ENCODE measurements at regions not wholly inside any gene's neighbourhood (a gene's known extent, or its start where the extent isn't known, plus 50 kb on each side); places are given as distances from the start of the nearest gene placed in this dataset.

DNA sequence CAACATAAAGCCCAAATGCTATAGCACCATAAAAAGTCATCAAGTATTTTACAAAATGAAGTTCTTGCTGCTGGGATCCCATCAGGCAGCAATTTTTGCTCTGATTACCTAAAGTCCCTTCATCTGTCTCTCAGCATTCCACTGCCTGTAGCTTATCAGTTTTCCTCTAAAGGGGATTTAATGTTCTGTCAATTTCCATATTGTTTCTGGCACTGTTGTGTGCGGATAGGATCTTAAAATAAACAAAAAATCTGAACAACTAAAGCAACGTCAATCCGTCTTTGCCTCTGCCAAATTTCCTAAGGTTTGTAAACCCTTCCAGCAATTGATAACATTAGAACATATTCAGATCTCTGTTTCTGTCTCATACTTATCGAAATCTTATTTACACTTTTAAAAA is 1126.3 kb upstream of the RAG2 start:
- TF ChIP-seq POLR2AphosphoS5 (IDR thresholded peaks at IDR 0.05; ENCODE audit: low read depth, low read length) (no peak), POLR2A (IDR thresholded peaks at IDR 0.05; ENCODE audit: low read depth, low read length) (no peak), TAF1 (IDR thresholded peaks at IDR 0.05; ENCODE audit: borderline replicate concordance, low read depth, low read length) (no peak)
- DNase-seq (ENCODE audit: insufficient read length) (no peak), FAIRE-seq (no peak)

GRCh38 chr11:37721485-37721884 is 1123.4 kb upstream of the RAG2 start:
- FAIRE-seq (no peak), DNase-seq (ENCODE audit: insufficient read length) (no peak)
- no peak for TF ChIP-seq TAF1 (IDR thresholded peaks at IDR 0.05; ENCODE audit: borderline replicate concordance, low read depth, low read length)
- no peak for TF ChIP-seq POLR2A (IDR thresholded peaks at IDR 0.05; ENCODE audit: low read depth, low read length)
- TF ChIP-seq POLR2AphosphoS5 (IDR thresholded peaks at IDR 0.05; ENCODE audit: low read depth, low read length): no peak

- TF ChIP-seq POLR2AphosphoS5 (IDR thresholded peaks at IDR 0.05; ENCODE audit: low read depth, low read length): no peak
- no peak for TF ChIP-seq TAF1 (IDR thresholded peaks at IDR 0.05; ENCODE audit: borderline replicate concordance, low read depth, low read length)
- no peak for TF ChIP-seq POLR2A (IDR thresholded peaks at IDR 0.05; ENCODE audit: low read depth, low read length)
These were observed 1120.5 kb upstream of the RAG2 start for GRCh38 chr11:37718431-37718999.

GRCh38 chr11:37712251-37712650 is 1114.2 kb upstream of the RAG2 start:
- no peak for TF ChIP-seq TAF1 (IDR thresholded peaks at IDR 0.05; ENCODE audit: borderline replicate concordance, low read depth, low read length)
- TF ChIP-seq POLR2AphosphoS5 (IDR thresholded peaks at IDR 0.05; ENCODE audit: low read depth, low read length): no peak
- TF ChIP-seq POLR2A (IDR thresholded peaks at IDR 0.05; ENCODE audit: low read depth, low read length): no peak
- DNase-seq (ENCODE audit: insufficient read length): no peak
- FAIRE-seq: no peak

More at GRCh38 chr11:37718431-37718999, 1120.5 kb upstream of the RAG2 start:
- no peak for DNase-seq (ENCODE audit: insufficient read length)
- no peak for FAIRE-seq

DNA sequence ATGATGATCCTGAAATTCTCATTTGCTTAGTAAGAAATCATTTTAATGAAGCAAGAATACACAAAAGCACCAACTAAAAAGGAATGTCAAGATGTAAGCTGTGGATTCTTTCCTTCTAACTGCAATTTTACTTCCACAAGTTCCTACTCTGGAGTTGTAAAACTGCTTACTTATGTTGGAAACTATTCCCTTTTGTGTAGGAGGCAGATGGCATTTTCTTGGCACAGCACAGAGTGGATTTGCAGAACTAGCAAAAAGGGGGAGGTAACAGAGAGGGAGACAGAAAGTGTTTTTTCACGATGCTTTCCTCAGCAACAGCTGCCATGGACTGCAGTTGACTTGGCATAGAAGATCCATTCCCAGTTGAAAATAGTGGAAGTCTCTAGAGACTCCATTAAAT is 1112.0 kb upstream of the RAG2 start:
- DNase-seq (ENCODE audit: insufficient read length) (no peak), FAIRE-seq (no peak)
- TF ChIP-seq POLR2AphosphoS5 (IDR thresholded peaks at IDR 0.05; ENCODE audit: low read depth, low read length) (no peak), TAF1 (IDR thresholded peaks at IDR 0.05; ENCODE audit: borderline replicate concordance, low read depth, low read length) (no peak), POLR2A (IDR thresholded peaks at IDR 0.05; ENCODE audit: low read depth, low read length) (no peak)

DNA sequence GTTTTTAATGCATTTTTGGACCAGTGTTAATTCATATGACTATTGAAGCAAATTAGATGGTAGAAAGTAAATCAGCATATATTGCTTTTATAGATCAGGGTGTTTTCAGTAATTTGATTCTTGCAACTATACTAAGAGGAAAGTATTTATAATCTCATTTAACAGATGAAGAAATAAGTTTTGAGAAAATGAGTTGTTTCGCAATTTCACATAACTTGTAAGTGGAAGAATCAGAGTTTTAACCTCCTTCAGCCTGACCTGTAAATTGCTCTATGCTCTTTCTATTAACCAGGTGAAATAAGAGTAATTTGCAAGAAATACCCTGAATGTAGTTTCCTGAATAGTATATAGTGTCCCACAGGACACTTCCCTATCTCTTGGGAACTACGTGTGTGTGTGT is 1106.8 kb upstream of the RAG2 start:
- FAIRE-seq (no peak), DNase-seq (ENCODE audit: insufficient read length) (no peak)
- TF ChIP-seq POLR2A (IDR thresholded peaks at IDR 0.05; ENCODE audit: low read depth, low read length) (no peak), POLR2AphosphoS5 (IDR thresholded peaks at IDR 0.05; ENCODE audit: low read depth, low read length) (no peak), TAF1 (IDR thresholded peaks at IDR 0.05; ENCODE audit: borderline replicate concordance, low read depth, low read length) (no peak)

- no peak for DNase-seq (ENCODE audit: insufficient read length)
- TF ChIP-seq POLR2AphosphoS5 (IDR thresholded peaks at IDR 0.05; ENCODE audit: low read depth, low read length) (no peak), POLR2A (IDR thresholded peaks at IDR 0.05; ENCODE audit: low read depth, low read length) (no peak), TAF1 (IDR thresholded peaks at IDR 0.05; ENCODE audit: borderline replicate concordance, low read depth, low read length) (no peak)
- FAIRE-seq: no peak
These were observed 1101.6 kb upstream of the RAG2 start for GRCh38 chr11:37699644-37700043.

DNA sequence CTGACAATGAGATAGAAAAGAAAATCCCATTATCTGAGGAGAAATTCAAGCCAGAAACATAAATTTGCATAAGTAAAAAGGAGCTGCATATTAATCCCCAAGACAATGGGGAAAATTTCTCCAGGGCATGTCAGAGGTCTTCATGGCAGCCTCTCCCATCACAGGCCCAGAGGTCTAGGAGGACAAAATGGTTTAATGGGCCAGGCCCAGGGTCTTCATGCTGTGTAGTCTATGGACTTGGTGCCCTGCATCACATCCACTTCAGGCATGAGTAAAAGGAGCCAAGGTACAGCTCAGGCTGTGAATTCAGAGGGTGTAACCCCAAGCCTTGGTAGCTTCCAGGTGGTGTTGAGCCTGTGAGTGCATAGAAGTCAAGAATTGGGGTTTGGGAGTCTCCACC is 1097.2 kb upstream of the RAG2 start:
- no peak for FAIRE-seq
- no peak for DNase-seq (ENCODE audit: insufficient read length)
- TF ChIP-seq POLR2A (IDR thresholded peaks at IDR 0.05; ENCODE audit: low read depth, low read length): no peak
- TF ChIP-seq TAF1 (IDR thresholded peaks at IDR 0.05; ENCODE audit: borderline replicate concordance, low read depth, low read length): no peak
- TF ChIP-seq POLR2AphosphoS5 (IDR thresholded peaks at IDR 0.05; ENCODE audit: low read depth, low read length): no peak

DNA sequence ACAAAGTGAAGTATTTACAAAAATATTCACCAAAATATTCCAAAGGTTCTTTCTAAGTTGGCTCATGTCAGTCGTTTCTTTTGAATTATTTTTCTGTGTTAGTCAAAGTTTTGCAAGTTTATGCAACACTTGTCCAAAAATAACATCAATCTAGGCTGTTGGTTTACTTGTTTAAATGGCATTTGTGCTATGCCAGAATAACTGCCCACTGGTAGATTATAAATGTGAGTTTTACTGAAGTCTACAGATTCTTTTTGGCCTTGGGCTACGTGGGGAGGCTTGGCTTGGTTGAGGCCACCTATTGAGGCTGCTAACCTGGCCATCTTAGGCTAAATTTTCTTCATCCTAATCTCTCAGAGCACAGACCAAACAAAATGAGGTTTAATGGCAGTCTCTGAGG is 1091.9 kb upstream of the RAG2 start:
- FAIRE-seq (no peak), DNase-seq (ENCODE audit: insufficient read length) (no peak)
- TF ChIP-seq TAF1 (IDR thresholded peaks at IDR 0.05; ENCODE audit: borderline replicate concordance, low read depth, low read length) (no peak), POLR2AphosphoS5 (IDR thresholded peaks at IDR 0.05; ENCODE audit: low read depth, low read length) (no peak), POLR2A (IDR thresholded peaks at IDR 0.05; ENCODE audit: low read depth, low read length) (no peak)

DNA sequence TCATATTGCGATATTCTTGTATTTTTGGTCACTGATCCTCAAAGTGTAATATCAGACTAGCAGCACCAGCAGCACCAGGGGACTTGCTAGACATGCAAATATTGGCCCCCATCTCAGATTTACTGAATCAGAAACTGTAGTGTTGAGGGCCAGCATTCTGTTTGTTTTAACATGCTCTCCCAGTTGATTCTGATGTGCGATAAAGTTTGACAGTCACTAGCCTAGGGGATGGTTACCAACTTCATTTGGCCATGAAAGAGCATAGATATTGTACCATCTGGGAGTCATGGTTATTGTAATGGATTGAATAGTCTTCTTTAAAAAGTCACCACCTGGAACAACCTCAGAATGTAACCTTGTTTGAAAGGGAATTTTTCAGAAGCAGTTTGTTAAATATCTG is 1090.4 kb upstream of the RAG2 start:
- TF ChIP-seq POLR2A (IDR thresholded peaks at IDR 0.05; ENCODE audit: low read depth, low read length) (no peak), TAF1 (IDR thresholded peaks at IDR 0.05; ENCODE audit: borderline replicate concordance, low read depth, low read length) (no peak), POLR2AphosphoS5 (IDR thresholded peaks at IDR 0.05; ENCODE audit: low read depth, low read length) (no peak)

DNA sequence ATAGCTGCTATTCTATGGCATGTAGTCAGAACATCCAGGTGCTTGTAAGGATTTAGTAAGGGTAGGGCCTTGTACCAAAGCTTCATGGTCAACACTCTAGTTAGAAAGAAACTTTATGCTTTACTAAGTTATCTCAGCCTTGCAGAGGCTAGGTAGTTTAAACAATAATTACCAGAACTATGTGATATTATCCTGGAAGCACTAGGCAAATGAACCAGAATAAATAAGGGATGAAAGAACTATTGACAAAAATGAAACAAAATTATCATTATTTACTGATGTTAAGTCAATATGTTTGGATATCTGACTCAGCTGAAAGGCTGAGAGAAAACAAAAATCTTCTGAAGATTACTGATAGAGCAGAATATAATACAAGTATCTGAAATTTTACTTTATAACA is 1089.1 kb upstream of the RAG2 start:
- FAIRE-seq (no peak), DNase-seq (ENCODE audit: insufficient read length) (no peak)
- TF ChIP-seq POLR2A (IDR thresholded peaks at IDR 0.05; ENCODE audit: low read depth, low read length) (no peak), TAF1 (IDR thresholded peaks at IDR 0.05; ENCODE audit: borderline replicate concordance, low read depth, low read length) (no peak), POLR2AphosphoS5 (IDR thresholded peaks at IDR 0.05; ENCODE audit: low read depth, low read length) (no peak)

More for the DNA sequence above, 1090.4 kb upstream of the RAG2 start:
- DNase-seq (ENCODE audit: insufficient read length) (no peak), FAIRE-seq (no peak)

DNA sequence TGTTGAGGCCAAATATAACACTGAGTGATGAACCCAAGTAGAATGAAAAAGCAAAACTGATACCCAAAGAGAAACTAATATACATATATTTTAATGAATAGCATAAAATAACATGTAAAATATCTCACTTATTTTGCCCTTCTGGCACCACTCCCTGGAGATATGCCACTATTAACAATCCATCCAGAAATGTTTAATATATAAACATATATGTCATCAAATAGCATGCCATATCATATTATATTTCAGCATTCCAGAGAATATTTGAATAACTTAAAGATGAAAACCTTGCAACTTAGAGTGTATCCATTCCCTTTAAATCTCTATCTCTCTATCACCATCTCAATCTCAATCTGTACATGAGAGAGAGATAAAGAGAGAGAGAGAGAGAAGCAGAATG is 1073.3 kb upstream of the RAG2 start:
- DNase-seq (ENCODE audit: insufficient read length): no peak
- TF ChIP-seq TAF1 (IDR thresholded peaks at IDR 0.05; ENCODE audit: borderline replicate concordance, low read depth, low read length) (no peak), POLR2A (IDR thresholded peaks at IDR 0.05; ENCODE audit: low read depth, low read length) (no peak), POLR2AphosphoS5 (IDR thresholded peaks at IDR 0.05; ENCODE audit: low read depth, low read length) (no peak)
- FAIRE-seq: no peak
